Natural killer cell (primary cell): ENCODE measurements at regions not wholly inside any gene's neighbourhood (a gene's known extent, or its start where the extent isn't known, plus 50 kb on each side); places are given as distances from the start of the nearest gene placed in this dataset.

Experiments
- ATAC-seq, 3 donors: fragments of 150-1000 bp in 2 of 3; fragments of 200-7000 bp in 1 of 3; cut with Tn5 transposase; 1 replicate in 1 of 3; 2 replicates in 2 of 3; pipeline ENCODE4 v1.10.0; 2021; ENCODE audit warnings: mild to moderate bottlenecking in 2 of 3, moderate library complexity in 2 of 3
- DNase-seq, 2 donors: peaks; one replicate each; pipeline versions ENCODE4 v3.0.0 to v3.0.0-alpha.2; 2013 to 2021; ENCODE audit warnings: mixed read lengths in 1 of 2
- H3K27ac ChIP-seq: one replicate; pipeline ENCODE4 v1.5.1; 2013; ENCODE audit warnings: mild to moderate bottlenecking, low read length
- H3K27me3 ChIP-seq: one replicate; pipeline ENCODE4 v1.6.1; 2013; ENCODE audit warnings: low read length; ENCODE audit not compliant: control insufficient read depth, insufficient read depth
- H3K36me3 ChIP-seq: one replicate; pipeline ENCODE4 v1.6.1; 2013; ENCODE audit warnings: low read length; ENCODE audit not compliant: control insufficient read depth, insufficient read depth
- H3K4me1 ChIP-seq: one replicate; pipeline ENCODE4 v1.6.1; 2013; ENCODE audit warnings: low read length; ENCODE audit not compliant: control insufficient read depth, insufficient read depth
- H3K4me3 ChIP-seq: one replicate; pipeline ENCODE4 v1.5.1; 2013; ENCODE audit warnings: low read length
- H3K9me3 ChIP-seq: one replicate; pipeline ENCODE4 v1.6.1; 2013; ENCODE audit warnings: low read length; ENCODE audit not compliant: control insufficient read depth, insufficient read depth
- H3K27ac Mint-ChIP-seq, 2 donors: one replicate each; pipeline ENCODE4 v1.8.0; 2022; ENCODE audit warnings: mild to moderate bottlenecking in 2 of 2, mixed read lengths in 2 of 2, moderate library complexity in 1 of 2
- H3K27me3 Mint-ChIP-seq, 2 donors: one replicate each; pipeline ENCODE4 v1.8.0; 2022; ENCODE audit warnings: low read depth in 2 of 2, mixed read lengths in 2 of 2
- H3K36me3 Mint-ChIP-seq: one replicate; pipeline ENCODE4 v1.8.0; 2022; ENCODE audit warnings: mixed read lengths
- H3K4me1 Mint-ChIP-seq, 2 donors: one replicate each; pipeline ENCODE4 v1.8.0; 2022; ENCODE audit warnings: mixed read lengths in 2 of 2
- H3K4me3 Mint-ChIP-seq: one replicate; pipeline ENCODE4 v1.8.0; 2022; ENCODE audit warnings: mild to moderate bottlenecking, moderate library complexity, mixed read lengths
- H3K9me3 Mint-ChIP-seq, 2 donors: one replicate each; pipeline ENCODE4 v1.8.0; 2022; ENCODE audit warnings: mixed read lengths in 2 of 2
- WGBS: methylation state at CpG from one replicate; pipeline ENCODE4 v1.1.7; 2013; ENCODE audit warnings: missing lambda C conversion rate; ENCODE audit not compliant: insufficient coverage; 5-methylcytosine and 5-hydroxymethylcytosine counted together
- intact Hi-C: fragments of 100-400 bp; cut with micrococcal nuclease; formaldehyde crosslinking; loops from one replicate; pipeline ENCODE4 v1.14.2; 2022
- TF ChIP-seq, protein P1 (sequence below): fragments of 200-600 bp; IDR thresholded peaks from one replicate; pipeline ENCODE4 v1.8.0; 2022; ENCODE audit warnings: antibody characterized with exemption

DNA sequence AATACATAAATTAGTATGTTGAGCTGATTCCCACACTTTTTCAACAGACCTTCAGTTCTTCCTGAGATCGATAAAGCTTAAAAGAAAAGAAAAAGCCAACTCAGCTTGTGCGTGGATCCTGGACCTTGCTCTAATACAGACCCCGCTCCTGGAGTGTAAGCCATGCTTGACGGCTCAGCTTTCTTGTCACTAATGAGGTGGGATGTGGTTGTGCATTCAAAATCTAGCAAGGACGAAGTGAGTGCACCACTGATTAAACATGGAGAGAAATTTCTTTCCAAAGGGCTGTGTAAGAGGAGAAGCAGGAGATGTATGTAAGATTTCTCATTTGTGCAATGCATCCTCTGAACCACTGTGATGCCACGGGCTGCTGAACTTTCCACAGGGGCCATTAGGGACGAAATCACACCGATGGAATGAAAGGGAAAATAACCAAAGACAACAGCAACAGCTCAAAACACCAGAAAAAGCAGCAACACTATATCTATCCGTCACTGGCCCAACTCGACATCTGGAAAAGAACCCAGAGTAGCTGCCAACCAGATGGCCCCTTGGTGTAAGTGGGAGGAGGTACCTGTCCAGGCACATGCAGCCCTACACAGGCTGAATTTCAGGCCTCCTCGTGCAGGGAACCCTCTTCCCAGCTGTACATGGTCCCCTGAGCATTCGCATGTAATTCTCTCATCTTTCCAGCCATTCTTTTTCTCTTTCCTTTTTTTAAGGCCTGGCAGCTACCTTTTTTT lies 178.9 kb downstream of the SREK1 start:
- H3K36me3 ChIP-seq: no peaks in the 10 kb centered on the region
- Mint-ChIP-seq H3K27ac (no peak overlapping the region), H3K4me1 (no peaks in the 10 kb centered on the region), H3K4me3 (no peak overlapping the region), H3K27me3 (peaks cover 8 to 35% of the 10 kb centered on the region in 2 donors), H3K36me3 (no peaks in the 10 kb centered on the region), H3K9me3 (no peaks in the 10 kb centered on the region)
- ATAC-seq (no peak), DNase-seq (no peak)
- no peaks in the 10 kb centered on the region for H3K27me3 ChIP-seq
- 87% methylated on average over 11 of the region's 12 CpGs for WGBS
- H3K4me3 ChIP-seq: no peak overlapping the region
- no peak overlapping the region for H3K27ac ChIP-seq
- no peaks in the 10 kb centered on the region for H3K4me1 ChIP-seq
- intact Hi-C loops: no loop called here
- TF ChIP-seq, protein P1, sequence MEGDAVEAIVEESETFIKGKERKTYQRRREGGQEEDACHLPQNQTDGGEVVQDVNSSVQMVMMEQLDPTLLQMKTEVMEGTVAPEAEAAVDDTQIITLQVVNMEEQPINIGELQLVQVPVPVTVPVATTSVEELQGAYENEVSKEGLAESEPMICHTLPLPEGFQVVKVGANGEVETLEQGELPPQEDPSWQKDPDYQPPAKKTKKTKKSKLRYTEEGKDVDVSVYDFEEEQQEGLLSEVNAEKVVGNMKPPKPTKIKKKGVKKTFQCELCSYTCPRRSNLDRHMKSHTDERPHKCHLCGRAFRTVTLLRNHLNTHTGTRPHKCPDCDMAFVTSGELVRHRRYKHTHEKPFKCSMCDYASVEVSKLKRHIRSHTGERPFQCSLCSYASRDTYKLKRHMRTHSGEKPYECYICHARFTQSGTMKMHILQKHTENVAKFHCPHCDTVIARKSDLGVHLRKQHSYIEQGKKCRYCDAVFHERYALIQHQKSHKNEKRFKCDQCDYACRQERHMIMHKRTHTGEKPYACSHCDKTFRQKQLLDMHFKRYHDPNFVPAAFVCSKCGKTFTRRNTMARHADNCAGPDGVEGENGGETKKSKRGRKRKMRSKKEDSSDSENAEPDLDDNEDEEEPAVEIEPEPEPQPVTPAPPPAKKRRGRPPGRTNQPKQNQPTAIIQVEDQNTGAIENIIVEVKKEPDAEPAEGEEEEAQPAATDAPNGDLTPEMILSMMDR: no peak
- H3K9me3 ChIP-seq: no peaks in the 10 kb centered on the region

DNA sequence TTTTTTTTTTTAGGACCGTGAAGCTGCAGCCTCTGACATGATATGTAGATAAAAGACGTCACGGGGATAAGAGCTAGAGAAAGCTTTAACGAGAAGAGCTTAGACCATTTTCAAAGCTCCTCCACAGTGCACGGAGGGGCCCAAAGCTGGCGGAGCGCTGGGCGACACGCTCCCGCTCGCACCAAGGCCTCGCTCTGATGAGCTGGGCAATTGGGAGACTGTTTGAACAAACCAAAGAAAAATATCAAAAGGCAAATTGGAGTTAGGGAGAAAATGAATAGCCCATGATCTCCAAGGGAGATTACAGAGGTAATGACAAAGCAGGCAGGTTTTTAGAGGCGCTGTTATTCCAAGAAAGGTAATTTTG lies 179.4 kb downstream of the SREK1 start:
- H3K9me3 ChIP-seq: no peaks in the 10 kb centered on the region
- no peaks in the 10 kb centered on the region for H3K27me3 ChIP-seq
- no peak overlapping the region for H3K27ac Mint-ChIP-seq
- DNase-seq (no peak), ATAC-seq (no peak)
- no peak overlapping the region for H3K4me3 Mint-ChIP-seq
- no peaks in the 10 kb centered on the region for H3K4me1 ChIP-seq
- TF ChIP-seq, protein P1: no peak
- WGBS: 87% methylated on average over 13 of the region's 13 CpGs
- H3K4me1 Mint-ChIP-seq: no peaks in the 10 kb centered on the region
- peaks cover 6 to 35% of the 10 kb centered on the region in 2 donors for H3K27me3 Mint-ChIP-seq
- no peak overlapping the region for H3K4me3 ChIP-seq
- no peaks in the 10 kb centered on the region for H3K36me3 ChIP-seq
- H3K36me3 Mint-ChIP-seq: no peaks in the 10 kb centered on the region
- H3K9me3 Mint-ChIP-seq: no peaks in the 10 kb centered on the region
- H3K27ac ChIP-seq: no peak overlapping the region
- intact Hi-C loops: no loop called here

DNA sequence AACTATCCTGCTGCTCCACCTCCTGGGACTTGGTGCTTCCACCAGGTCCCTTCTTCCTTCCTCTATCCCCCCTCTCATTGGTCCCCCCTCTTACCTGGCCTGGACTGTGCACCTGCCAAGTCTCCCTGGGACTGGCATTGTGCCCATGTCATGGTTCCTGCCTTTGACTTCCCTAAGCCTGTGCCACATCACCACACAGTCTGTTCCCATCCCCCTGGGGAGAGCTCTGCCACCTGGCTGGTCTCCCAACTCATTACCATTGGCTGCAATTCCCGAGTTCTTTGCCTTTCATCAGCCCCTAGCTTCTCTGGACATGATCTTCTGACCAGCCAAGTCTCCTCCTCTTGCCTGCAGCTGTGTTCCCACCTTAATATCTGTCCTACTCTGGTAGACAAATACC lies 180.3 kb downstream of the SREK1 start:
- 47% methylated on average over 1 of the region's 1 CpG for WGBS
- H3K27me3 ChIP-seq: no peaks in the 10 kb centered on the region
- no peak overlapping the region for H3K4me3 ChIP-seq
- no peaks in the 10 kb centered on the region for H3K9me3 ChIP-seq
- H3K36me3 ChIP-seq: no peaks in the 10 kb centered on the region
- H3K27ac ChIP-seq: no peak overlapping the region
- DNase-seq (no peak), ATAC-seq (no peak)
- no peaks in the 10 kb centered on the region for H3K4me1 Mint-ChIP-seq
- H3K27me3 Mint-ChIP-seq: peaks cover 6 to 28% of the 10 kb centered on the region in 2 donors
- no peak overlapping the region for H3K4me3 Mint-ChIP-seq
- H3K27ac Mint-ChIP-seq: no peak overlapping the region
- intact Hi-C loops: no loop called here
- TF ChIP-seq, protein P1: no peak
- H3K4me1 ChIP-seq: no peaks in the 10 kb centered on the region
- no peaks in the 10 kb centered on the region for H3K36me3 Mint-ChIP-seq
- H3K9me3 Mint-ChIP-seq: no peaks in the 10 kb centered on the region

DNA sequence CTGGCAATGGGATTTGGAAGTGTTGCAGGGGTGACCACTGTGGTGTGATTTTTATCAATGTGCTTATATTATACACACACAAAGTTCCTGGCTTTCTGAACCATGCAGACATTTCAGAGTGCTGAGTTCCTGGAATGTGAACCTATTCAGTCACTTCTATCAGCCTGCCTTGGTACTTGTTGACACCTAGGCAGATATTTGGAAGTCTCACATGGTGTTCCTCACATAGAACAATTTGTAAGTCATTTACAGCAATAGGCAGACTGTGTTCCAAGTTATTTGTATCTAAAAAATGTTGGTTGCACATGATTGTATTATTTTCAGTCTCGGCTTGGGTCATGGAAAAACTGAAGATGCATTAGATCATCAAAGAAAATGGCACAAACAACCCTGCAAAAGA lies 182.2 kb downstream of the SREK1 start:
- Histone ChIP-seq H3K27ac (no peak overlapping the region), H3K4me3 (no peak overlapping the region), H3K27me3 (no peaks in the 10 kb centered on the region), H3K9me3 (no peaks in the 10 kb centered on the region), H3K4me1 (no peaks in the 10 kb centered on the region), H3K36me3 (no peaks in the 10 kb centered on the region)
- TF ChIP-seq, protein P1: no peak
- Mint-ChIP-seq H3K27me3 (peaks cover 6 to 16% of the 10 kb centered on the region in 2 donors), H3K36me3 (no peaks in the 10 kb centered on the region), H3K4me1 (no peaks in the 10 kb centered on the region), H3K27ac (no peak overlapping the region), H3K9me3 (no peaks in the 10 kb centered on the region), H3K4me3 (no peak overlapping the region)
- ATAC-seq (no peak), DNase-seq (no peak)
- intact Hi-C loops: no loop called here
- 83% methylated on average over 1 of the region's 1 CpG for WGBS
